A673 (cell line): ENCODE measurements at regions not wholly inside any gene's neighbourhood (a gene's known extent, or its start where the extent isn't known, plus 50 kb on each side); places are given as distances from the start of the nearest gene placed in this dataset.

Experiments
- EZH2 ChIP-seq: fragments of 200-600 bp; sonication (generic); IDR thresholded peaks from 2 replicates; pipeline ENCODE4 v1.6.1; 2017; ENCODE audit warnings: borderline replicate concordance, low read depth, mild to moderate bottlenecking, mixed read lengths, antibody characterized with exemption, low read length; ENCODE audit not compliant: poor library complexity, severe bottlenecking
- TF ChIP-seq, protein P1 (sequence below): fragments of 300-800, 200-600 bp; sonication (generic); conservative IDR thresholded peaks from 2 replicates; pipeline ENCODE4 v1.5.1; 2017; ENCODE audit warnings: low read depth, mild to moderate bottlenecking, antibody characterized with exemption, low read length, moderate library complexity, mixed read lengths

DNA sequence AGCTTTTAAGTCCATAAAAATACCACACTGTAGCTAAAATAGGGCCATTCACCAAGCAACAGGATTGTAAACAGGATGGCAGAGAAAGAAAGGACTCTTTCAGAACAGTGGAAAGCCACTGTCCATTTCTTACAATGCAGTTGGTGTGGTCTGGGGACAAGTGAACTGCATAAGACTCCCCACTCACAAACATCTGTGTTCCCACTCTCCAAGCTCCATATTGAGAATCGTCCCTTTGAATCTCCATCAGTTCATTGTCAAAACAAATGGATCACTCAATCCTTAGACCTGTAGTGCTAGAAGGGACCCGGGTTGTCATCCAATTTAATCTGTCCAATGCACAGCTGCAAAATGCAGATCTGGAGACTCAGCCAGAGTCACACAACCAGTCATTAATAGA, 347.4 kb upstream of the KLHL29 start:
- TF ChIP-seq, protein P1, sequence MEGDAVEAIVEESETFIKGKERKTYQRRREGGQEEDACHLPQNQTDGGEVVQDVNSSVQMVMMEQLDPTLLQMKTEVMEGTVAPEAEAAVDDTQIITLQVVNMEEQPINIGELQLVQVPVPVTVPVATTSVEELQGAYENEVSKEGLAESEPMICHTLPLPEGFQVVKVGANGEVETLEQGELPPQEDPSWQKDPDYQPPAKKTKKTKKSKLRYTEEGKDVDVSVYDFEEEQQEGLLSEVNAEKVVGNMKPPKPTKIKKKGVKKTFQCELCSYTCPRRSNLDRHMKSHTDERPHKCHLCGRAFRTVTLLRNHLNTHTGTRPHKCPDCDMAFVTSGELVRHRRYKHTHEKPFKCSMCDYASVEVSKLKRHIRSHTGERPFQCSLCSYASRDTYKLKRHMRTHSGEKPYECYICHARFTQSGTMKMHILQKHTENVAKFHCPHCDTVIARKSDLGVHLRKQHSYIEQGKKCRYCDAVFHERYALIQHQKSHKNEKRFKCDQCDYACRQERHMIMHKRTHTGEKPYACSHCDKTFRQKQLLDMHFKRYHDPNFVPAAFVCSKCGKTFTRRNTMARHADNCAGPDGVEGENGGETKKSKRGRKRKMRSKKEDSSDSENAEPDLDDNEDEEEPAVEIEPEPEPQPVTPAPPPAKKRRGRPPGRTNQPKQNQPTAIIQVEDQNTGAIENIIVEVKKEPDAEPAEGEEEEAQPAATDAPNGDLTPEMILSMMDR, result no peak
- no peak for TF ChIP-seq EZH2
